ENCODE measurements at regions not wholly inside any gene's neighbourhood (a gene's known extent, or its start where the extent isn't known, plus 50 kb on each side); places are given as distances from the start of the nearest gene placed in this dataset.

DNA sequence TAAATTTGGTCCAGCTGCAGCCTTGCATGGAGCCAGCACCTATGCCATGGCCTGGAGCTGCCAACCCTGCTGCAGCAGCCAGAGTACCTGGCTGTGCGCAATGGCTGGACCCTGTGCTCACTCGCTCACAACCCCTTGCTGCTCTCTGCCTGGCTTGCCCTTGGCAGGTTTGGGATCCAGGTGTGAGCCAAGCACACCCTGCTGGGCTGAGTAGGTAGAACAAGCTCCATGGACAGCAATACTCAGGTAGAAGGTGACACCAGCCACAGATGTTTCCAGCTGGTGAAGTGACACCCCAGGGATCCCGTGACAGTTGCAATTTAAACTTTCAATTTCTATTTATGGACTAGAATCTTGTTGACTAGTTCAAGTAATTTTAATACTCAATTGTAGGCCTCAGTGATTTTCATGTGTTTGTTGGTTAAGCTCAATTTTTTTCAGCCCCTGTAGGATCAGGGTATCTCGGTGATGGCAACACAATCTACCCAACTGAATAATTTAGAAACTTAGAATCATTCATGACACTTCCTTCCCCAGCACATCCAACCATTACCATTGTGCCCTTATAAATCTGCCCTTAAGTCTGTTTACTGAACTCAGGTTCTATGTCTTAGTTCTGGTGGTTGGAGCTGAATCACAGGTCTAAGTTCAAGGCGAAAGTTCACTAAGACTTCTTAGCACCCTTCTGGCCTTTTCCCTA lies 480.0 kb downstream of the PMP22 start:
- Histone ChIP-seq H3K36me3 (no peaks in the 10 kb centered on the region), H3K4me1 (no peaks in the 10 kb centered on the region), H3K9me3 (no peaks in the 10 kb centered on the region), H3K4me3 (no peak overlapping the region), H3K27ac (no peak overlapping the region), H3K27me3 (no peaks in the 10 kb centered on the region)
- no peak for DNase-seq (ENCODE audit: low spot score)
- TF ChIP-seq, protein P1, sequence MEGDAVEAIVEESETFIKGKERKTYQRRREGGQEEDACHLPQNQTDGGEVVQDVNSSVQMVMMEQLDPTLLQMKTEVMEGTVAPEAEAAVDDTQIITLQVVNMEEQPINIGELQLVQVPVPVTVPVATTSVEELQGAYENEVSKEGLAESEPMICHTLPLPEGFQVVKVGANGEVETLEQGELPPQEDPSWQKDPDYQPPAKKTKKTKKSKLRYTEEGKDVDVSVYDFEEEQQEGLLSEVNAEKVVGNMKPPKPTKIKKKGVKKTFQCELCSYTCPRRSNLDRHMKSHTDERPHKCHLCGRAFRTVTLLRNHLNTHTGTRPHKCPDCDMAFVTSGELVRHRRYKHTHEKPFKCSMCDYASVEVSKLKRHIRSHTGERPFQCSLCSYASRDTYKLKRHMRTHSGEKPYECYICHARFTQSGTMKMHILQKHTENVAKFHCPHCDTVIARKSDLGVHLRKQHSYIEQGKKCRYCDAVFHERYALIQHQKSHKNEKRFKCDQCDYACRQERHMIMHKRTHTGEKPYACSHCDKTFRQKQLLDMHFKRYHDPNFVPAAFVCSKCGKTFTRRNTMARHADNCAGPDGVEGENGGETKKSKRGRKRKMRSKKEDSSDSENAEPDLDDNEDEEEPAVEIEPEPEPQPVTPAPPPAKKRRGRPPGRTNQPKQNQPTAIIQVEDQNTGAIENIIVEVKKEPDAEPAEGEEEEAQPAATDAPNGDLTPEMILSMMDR (IDR thresholded peaks at IDR 0.05), result no peak

DNA sequence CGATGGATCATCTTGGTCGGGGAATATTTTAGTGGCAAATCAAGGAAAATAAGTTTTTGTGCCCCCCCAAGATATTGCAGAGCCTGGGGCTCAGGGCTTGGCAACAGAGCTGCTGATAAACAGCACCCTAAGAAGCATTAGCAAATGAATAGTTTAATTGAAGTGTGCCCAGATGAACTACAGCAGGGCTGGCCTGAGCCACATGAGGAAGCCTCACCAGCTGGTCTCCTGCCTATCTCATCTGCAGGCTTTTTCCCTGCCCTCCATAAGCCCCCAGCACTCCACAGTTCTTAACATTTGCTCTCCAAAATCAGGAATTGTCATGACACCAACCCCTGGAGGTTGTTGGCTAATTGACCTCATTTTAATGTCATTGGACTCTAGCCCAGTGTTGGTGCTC lies 480.2 kb downstream of the HS3ST3B1 start:
- Histone ChIP-seq H3K9me3 (no peaks in the 10 kb centered on the region), H3K4me1 (no peaks in the 10 kb centered on the region), H3K4me3 (no peak overlapping the region), H3K27me3 (no peaks in the 10 kb centered on the region), H3K36me3 (no peaks in the 10 kb centered on the region), H3K27ac (no peak overlapping the region)
- TF ChIP-seq, protein P1 (IDR thresholded peaks at IDR 0.05), result no peak
- no peak for DNase-seq (ENCODE audit: low spot score)

DNA sequence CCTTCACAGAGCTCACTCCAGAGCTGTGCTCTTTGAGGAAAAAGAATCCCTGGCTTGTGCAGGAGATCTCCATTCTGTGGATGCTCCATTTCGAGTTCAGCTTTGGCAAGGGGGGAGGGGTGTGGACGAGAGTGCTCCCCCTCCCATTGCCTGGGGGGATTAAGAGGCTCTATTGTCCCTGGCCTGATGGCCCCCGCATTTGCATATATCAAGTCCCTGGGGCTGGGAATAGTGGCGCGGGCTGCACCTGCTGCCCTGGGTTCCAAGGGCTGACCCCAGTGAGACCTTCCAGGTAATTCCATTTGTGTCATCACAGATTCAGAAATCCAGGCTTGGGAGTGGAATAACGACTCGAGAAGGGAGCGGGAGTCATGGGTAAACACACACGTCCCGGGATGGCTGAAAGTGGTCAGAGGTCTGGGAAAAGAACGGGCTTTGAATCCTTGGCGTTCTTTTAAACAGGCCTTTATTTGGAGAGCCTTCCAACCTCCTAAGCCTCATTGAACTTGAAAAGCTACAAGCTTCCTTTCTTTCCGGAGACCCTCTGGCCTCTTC lies 479.3 kb downstream of the HS3ST3B1 start:
- no peaks in the 10 kb centered on the region for H3K36me3 ChIP-seq
- H3K9me3 ChIP-seq, result no peaks in the 10 kb centered on the region
- no peak overlapping the region for H3K4me3 ChIP-seq
- no peaks in the 10 kb centered on the region for H3K4me1 ChIP-seq
- no peaks in the 10 kb centered on the region for H3K27me3 ChIP-seq
- TF ChIP-seq, protein P1 (IDR thresholded peaks at IDR 0.05), result no peak
- no peak overlapping the region for H3K27ac ChIP-seq
- no peak for DNase-seq (ENCODE audit: low spot score)

DNA sequence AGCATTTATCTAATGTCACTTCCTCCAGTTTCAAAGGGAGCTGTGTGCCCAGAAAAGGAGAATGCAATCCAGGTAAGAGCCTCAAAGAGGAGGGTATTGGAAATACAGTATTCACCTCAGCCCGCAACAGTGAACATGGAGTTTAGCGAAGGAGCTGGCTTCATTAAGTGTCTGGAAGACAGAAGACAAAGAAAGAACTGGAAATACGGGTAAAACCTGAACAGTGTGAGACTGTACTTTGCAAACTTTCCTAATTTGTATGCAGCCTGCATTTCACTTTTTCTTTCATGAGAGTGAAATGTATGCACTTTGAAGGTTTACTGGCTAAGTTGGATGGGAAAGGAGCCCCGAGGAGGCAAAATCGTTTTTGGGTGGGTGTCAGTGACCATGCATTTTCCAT lies 478.4 kb downstream of the HS3ST3B1 start:
- Histone ChIP-seq H3K27me3 (no peaks in the 10 kb centered on the region), H3K27ac (no peak overlapping the region), H3K36me3 (no peaks in the 10 kb centered on the region), H3K4me1 (no peaks in the 10 kb centered on the region), H3K4me3 (no peak overlapping the region), H3K9me3 (no peaks in the 10 kb centered on the region)
- no peak for DNase-seq (ENCODE audit: low spot score)
- TF ChIP-seq, protein P1 (IDR thresholded peaks at IDR 0.05), result no peak

DNA sequence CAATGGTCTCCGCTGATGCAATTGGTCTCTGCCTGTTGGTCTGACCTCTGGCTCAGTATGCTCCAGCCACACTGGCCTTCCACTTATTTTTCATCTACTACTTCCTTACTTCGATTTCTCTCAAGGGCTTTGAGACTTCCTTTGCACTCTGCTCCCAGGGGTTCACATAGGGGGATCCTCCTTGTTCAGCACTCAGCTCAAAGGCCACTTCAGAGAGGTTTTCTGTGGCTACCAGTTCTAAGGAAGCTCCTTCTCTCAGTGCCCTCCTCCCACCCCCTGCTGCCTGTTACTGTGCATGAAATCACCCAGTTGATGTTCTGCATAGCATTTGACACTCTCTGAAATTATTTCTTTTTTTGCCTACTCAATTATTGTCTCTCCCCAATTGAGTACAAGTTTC lies 476.4 kb downstream of the HS3ST3B1 start:
- no peak for DNase-seq (ENCODE audit: low spot score)
- H3K27me3 ChIP-seq, result no peaks in the 10 kb centered on the region
- TF ChIP-seq, protein P1 (IDR thresholded peaks at IDR 0.05), result no peak
- H3K9me3 ChIP-seq, result no peaks in the 10 kb centered on the region
- H3K36me3 ChIP-seq, result no peaks in the 10 kb centered on the region
- no peaks in the 10 kb centered on the region for H3K4me1 ChIP-seq
- H3K4me3 ChIP-seq, result no peak overlapping the region
- H3K27ac ChIP-seq, result no peak overlapping the region

DNA sequence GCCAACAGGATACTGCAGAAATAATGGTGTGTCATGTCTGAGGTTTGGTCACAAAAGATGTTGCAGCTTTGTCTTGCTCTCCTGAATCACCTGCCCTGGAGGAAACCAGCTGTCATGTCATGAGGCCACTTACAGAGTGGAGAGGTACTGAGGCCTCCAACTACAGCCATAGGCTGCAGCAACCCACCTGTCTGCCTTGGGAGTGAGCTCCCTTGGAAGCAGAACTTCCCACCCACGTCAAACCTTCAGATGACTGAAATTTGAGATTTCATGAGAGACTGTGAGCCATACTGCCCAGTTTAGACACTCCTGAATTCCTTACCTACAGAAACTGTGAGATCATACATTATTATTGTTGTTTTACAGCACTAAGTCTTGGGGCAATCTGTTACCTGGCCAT lies 475.9 kb downstream of the HS3ST3B1 start:
- Histone ChIP-seq H3K4me1 (no peaks in the 10 kb centered on the region), H3K9me3 (no peaks in the 10 kb centered on the region), H3K4me3 (no peak overlapping the region), H3K36me3 (no peaks in the 10 kb centered on the region), H3K27ac (no peak overlapping the region), H3K27me3 (no peaks in the 10 kb centered on the region)
- TF ChIP-seq, protein P1 (IDR thresholded peaks at IDR 0.05), result no peak
- DNase-seq (ENCODE audit: low spot score), result no peak
